ENCODE measurements at regions not wholly inside any gene's neighbourhood (a gene's known extent, or its start where the extent isn't known, plus 50 kb on each side); places are given as distances from the start of the nearest gene placed in this dataset.

GRCh38 chr4:156029691-156030090 lies 76.0 kb upstream of the CTSO start:
- ChIA-PET POLR2A (no interaction called here), CTCF (no interaction called here)

GRCh38 chr4:156021298-156021697 lies 67.6 kb upstream of the CTSO start:
- CTCF ChIA-PET: no interaction called here
- POLR2A ChIA-PET: no interaction called here

DNA sequence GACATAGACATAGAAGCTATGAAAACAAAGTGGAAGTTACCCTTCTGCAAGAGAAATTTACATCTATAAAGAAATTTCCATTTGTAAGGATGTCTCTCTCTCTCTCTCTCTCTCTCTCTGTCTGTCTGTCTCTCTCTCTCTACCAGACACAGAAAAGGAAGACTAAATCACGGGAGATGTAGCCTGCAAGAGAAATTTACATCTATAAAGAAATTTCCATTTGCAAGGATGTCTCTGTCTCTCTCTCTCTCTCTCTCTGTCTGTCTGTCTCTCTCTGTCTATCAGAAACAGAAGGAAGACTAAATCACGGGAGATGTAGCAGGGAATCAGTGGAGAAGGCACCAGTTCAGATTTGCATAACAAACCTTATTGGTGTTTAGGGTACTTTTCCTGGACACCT lies 65.6 kb upstream of the CTSO start:
- POLR2A ChIA-PET: no interaction called here

DNA sequence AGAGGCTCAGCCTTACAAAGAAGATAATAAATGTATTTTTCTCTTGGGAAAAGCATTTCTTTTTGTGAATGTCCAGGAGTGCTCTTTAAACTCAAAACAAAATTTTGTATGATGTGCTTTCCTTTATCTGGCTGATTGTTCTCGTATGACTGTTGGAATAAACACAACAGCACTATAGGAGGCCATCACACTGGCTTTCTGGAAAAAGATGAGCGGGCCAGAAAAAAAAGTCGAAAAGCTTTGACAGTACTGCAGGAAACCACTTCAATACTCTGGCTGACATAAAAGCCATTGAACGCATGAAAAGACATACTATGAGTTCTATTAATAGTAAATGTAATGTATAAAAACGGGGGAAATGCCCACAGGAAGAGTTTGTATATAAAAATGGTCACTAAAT lies 64.7 kb upstream of the CTSO start:
- ChIA-PET CTCF (no interaction called here), POLR2A (no interaction called here)

More for the DNA sequence above, 65.6 kb upstream of the CTSO start:
- CTCF ChIA-PET: no interaction called here

DNA sequence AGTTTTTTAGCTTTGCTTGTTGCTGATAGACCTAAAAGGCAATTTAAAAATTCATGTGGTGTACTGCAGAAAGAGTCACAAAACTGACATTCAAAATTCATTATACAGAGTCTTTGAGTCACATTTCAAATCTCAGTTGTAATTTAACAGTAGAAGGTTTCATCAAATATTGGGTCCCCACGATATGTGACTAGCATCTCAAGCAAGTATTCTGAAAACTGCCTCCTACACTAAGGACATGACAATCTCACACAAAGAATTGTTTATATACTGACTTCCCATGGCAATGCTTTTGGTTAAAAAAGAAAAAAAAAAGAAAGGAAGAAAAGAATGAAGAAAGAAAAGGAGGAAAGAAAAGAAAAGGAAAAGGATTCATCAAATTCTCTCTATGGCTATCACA lies 62.1 kb upstream of the CTSO start:
- ChIA-PET POLR2A (no interaction called here), CTCF (no interaction called here)

DNA sequence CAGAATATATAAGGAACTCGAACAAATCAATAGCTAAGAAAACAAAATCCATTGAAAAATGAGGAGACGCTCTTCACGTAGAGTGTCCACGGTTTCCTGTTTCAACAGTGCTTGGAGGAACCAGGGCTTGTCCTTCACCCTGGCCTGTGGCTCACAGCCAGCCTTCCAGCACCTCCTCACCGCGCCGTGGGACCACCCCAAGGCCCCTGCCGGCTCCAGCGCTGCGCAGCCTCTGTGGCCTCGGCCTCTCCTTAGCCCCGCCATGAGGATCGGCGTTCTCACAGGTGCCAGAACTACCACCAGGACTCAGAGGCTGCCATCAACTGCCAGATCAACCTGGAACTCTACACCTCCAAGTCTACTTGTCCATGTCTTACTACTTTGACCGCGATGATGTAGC lies 52.5 kb upstream of the CTSO start:
- CTCF ChIA-PET: no interaction called here
- POLR2A ChIA-PET: no interaction called here
